HG03571 (cell line): ENCODE measurements at regions not wholly inside any gene's neighbourhood (a gene's known extent, or its start where the extent isn't known, plus 50 kb on each side); places are given as distances from the start of the nearest gene placed in this dataset.

Experiments
- ATAC-seq: cut with Tn5 transposase; IDR thresholded peaks from one replicate; pipeline ENCODE4 v1.9.1; 2021; ENCODE audit not compliant: unreplicated experiment

DNA sequence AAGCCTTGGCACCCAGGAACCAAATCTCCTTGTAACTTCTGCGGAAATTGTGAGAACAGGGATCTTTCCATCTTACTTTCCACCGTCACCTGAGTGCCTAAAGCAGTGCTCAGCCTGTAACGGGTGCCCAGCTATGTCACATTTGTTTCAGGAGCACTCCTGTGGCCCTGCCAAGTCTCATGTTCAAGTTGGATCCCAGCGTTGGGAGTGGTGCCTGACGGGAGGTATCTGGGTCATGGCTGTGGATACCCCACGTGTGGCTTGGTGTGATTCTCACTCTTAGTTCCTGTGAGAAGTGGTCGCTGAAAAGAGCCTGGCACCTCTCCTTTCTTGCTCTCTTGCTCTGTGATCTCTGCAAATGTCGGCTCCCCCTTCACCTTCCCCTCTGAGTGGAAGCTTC, 114.9 kb downstream of the UQCRFS1 start:
- ATAC-seq = no peak

DNA sequence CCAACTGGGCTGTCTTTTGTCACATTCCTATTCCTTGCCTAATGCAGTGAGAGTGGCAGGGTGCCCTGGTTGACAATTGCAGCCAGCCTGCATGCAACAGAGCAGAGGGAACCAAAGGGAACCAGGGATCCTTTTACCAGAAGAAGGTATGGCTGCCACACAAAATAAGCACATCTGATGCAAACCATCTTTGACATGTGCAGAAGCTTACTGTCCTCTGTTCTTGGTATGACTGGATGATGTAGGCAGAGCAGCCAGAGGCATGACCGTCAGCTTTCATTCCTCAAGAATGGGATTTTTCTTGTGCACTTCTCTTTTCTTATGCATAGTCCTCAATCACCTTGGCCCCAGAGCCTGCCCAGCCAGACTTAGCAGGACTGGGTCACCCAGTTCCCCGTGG, 116.1 kb downstream of the UQCRFS1 start:
- ATAC-seq = no peak

DNA sequence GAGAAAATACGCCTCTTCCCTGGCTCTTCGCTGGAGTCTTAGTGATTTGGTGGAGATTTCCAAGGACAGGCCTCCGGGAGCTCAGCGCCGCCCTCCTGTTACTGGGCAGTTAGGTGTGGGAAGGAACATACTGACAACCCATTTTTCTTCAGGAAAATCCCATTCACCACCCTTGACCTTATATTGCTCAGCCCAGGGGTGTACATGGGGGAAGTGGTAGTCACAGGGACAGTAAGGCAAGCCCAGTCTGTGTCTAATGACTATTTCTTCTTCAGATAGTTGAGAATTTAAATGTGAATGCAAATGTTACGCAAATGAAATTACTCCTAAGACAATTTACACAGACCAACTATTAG, 119.4 kb downstream of the UQCRFS1 start:
- no peak for ATAC-seq

- ATAC-seq = no peak
Observed at GRCh38 chr19:29092712-29093552, 120.0 kb downstream of the UQCRFS1 start.

DNA sequence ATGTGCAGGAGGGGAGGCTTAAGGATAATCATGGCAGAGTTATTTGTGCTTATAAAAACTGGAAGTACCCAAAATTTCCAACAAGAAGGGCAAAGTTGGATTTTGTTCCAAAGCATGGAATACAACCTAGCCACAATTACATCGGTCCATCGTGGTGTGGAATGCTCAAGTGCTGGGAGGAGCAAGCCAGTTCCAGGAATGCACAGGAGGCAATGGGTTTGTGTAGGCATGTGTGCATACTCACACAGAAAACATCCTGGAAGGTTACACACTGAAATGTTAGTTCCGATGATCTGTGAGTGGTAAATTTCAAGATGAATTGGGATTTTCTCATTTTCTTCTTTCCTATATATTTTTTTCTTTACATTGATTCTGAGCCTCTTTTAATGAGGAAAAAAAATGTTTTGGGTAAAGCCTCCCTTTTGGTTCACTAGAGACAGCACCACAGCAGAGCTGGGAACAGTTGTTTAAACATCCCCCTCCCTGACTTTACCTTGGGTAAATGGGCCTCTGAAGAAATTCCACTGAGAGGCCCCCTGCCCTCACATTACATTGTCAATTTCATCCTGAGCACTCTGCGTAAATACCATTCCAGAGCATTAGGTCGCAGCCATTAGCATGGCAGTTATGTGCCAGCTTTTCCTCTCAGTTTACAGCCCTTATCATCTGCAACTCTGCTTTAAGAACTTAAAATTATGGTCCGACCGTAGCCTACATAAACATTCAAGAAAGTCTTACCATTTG, 122.0 kb downstream of the UQCRFS1 start:
- ATAC-seq = no peak

DNA sequence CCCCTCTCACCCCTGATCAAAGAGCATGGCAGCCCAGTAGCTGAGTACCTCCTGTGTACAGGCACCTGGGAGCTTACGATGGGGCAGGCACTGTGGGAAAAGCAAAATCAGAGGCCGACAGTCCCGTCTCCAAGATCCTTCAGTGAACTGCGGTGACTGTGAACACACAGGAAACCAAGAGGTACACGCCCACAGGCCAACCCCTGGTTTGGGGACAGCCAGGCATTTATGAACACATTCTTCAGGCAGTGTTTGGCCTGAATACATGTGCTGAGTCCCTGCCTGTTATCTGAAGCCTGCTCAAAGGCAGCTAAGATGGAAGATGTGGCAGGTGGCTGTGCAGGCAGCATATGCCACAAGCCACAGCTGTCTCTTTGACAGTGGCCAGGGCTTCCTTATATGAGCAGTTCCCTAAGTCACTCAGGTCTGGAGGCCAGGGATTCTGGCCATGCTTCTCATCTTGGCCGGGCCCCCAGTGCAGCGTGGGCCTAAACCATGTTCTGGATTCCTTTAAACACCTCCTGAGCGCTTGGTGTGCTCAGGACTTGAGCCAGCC, 123.6 kb downstream of the UQCRFS1 start:
- ATAC-seq = no peak

- no peak for ATAC-seq
Observed at GRCh38 chr19:29088761-29089160, 124.2 kb downstream of the UQCRFS1 start.

DNA sequence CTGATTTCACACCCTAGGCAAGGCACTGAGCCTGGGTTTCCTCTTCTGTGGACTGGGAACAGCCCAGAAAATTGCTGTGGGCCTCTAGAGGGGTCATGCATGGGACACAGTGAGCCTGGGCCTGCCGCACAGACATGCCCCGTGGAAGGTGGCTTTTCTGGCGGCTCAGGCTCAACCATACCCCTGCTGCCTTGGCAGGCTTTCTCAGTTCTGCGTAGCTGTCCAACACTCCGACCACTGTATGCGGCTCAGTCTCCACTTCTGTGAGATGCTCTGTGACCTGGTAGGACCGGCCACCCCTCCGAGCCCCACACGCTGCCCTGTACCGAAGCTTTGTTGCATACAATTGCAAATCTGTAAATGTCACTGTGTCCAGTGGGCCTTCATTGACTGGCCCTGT, 126.3 kb downstream of the UQCRFS1 start:
- ATAC-seq = no peak

DNA sequence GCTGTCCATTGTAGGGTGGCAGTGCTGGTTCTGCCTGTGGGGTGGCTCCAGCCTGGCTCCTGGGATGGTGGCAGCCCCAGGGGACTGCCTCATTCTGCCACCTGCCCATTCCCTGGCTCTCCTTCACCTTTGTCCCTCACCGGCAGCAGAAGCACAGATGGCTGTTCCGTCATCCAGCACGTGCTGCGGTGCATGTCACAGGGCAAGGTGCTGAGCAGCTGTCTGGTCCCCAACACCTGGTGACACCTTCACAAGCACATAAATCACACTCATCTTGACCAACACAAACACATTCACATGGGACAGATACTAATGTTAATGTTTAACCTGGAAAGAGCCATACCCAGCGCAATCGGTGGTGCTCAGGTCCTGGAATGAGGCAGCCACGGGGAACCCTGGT, 126.8 kb downstream of the UQCRFS1 start:
- no peak for ATAC-seq

GRCh38 chr19:29085630-29086029, 127.3 kb downstream of the UQCRFS1 start:
- ATAC-seq = no peak

- ATAC-seq = no peak
Observed at GRCh38 chr19:29085206-29085605, 127.7 kb downstream of the UQCRFS1 start.

DNA sequence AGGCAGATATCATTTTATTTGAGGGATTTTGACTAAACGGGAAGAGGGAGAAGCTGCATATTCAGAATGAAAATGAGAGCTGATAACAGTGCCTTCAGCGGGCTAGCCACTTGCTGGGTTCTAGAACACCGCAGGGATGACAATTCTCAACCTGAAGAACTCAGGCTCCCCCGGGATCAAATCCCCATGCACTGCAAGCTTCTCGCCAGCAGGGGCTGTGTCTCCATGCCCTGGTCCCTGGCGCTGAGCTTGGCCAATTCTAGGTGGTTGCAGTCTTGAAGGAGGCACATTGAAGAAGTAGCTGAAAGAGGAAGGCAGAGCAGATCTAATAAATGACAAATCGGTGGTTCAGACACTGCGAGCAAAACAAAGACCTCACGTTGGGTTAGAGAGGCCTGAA, 128.7 kb downstream of the UQCRFS1 start:
- ATAC-seq = no peak

DNA sequence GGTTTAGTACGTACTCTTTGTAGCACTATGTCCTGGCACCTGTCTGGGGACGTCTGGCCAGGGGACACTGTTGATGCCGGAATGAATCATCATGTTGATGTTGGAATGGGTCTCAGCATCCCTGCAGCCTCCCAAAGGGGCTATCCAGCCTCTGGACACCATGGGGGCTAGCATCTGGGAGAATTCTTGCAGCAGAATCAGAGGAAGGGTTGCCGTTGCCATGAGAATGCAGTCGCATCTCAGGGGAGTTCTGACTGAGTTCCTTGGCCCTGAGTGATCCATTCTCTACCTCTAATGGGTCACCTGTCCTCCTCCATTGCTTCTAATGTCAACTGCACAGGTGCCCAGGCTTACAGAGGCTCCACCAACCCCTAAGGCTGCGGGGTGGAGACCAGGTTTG, 129.1 kb downstream of the UQCRFS1 start:
- no peak for ATAC-seq

- no peak for ATAC-seq
Observed at GRCh38 chr19:29079356-29080032, 133.5 kb downstream of the UQCRFS1 start.

DNA sequence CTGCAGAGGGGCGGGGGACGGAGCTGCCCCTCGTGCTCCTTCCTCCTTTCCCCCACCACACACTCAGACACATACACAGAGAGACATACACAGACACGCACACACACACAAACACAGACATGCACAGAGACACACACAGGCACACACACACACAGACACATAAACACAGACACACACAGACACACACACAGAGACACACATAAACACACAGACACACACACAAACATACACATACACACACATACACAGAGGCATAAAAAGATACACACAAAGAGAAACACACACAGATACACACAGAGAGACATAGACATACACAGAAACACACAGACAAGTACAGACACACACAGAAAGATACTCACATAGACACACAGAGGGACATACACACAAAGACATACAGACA, 136.0 kb downstream of the UQCRFS1 start:
- no peak for ATAC-seq

GRCh38 chr19:29076161-29076560, 136.8 kb downstream of the UQCRFS1 start:
- no peak for ATAC-seq

DNA sequence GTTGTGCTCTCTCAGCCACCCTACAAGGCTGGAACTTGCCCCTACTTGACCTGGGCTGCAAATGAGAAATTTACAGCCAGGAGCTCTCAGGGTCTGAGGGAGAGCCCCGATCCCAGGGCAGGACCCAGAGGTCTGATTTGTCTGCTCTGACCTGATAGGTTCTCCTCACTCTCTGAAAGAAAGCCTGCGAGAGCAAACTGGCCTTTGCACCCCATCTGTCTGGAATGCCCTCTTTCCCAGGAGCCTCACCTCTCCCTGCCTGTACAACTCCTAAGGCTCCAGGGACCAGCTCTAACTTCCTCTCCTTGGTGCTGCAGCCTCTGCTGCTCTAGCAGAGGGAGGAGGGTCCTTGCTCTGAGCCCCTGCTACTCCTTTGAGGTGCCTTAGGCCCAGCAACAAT, 137.8 kb downstream of the UQCRFS1 start:
- ATAC-seq = no peak

DNA sequence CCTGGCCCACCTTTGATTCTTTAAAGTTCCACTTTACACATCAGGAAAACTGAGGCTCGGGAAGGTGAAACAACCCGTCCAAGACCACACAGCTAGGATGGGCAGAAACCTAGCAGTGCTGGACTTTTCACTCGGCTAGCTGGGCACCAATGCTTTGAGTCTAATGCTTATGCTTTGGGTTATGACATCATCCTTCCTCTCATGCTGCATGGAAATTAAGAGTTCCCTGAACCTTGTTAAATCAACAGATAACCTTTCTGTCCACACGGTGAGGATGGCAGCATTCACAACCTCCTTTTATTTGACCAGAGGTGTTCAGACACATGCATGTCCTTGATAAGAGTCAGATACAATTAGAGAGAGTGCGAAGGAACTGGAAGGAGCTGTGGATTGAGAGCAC, 138.4 kb downstream of the UQCRFS1 start:
- no peak for ATAC-seq

GRCh38 chr19:29067831-29068230, 145.1 kb downstream of the UQCRFS1 start:
- no peak for ATAC-seq

- ATAC-seq = no peak
Observed at GRCh38 chr19:29062475-29063435, 150.2 kb downstream of the UQCRFS1 start.
